HG03521 (cell line): ENCODE measurements at regions not wholly inside any gene's neighbourhood (a gene's known extent, or its start where the extent isn't known, plus 50 kb on each side); places are given as distances from the start of the nearest gene placed in this dataset.

ENCODE experiments used
- ATAC-seq: cut with Tn5 transposase; IDR thresholded peaks from one replicate; pipeline ENCODE4 v1.9.1; 2021; ENCODE audit warnings: mild to moderate bottlenecking, moderate library complexity; ENCODE audit not compliant: unreplicated experiment

DNA sequence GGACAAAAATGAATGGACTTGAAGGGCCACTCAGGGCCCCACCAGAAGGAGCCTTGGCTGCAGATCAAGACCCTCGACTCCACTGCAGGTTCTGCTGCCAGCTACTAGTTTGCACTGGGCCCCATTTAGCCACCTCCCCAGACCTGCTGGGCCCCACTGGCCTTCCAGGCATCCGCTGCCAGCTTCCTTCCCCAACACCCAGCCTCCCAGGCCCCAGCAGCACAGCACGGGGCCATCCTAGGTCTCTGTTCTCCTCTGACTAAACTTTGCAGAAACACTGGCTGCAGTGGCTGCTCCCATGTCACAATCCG lies 277.4 kb upstream of the KLF14 start:
- ATAC-seq: no peak

DNA sequence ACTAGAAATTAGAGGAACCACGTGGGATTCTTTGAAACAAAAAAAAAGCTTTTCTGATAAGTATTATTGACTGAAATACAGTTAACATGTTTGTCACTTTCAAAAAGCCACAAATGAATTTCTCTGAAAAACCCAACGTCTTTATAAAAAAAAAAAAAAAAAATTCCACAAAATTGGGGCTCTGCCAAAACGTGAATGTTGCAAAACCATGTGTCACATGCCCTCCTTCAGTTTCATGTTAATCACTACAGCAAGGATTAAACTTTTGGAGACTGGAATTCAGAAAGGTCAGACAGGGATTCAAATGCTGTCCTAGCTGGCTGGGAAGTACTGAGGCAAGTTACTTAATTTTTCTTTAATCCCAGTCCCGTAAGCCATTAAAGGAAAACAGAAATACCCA lies 278.0 kb upstream of the KLF14 start:
- no peak for ATAC-seq

DNA sequence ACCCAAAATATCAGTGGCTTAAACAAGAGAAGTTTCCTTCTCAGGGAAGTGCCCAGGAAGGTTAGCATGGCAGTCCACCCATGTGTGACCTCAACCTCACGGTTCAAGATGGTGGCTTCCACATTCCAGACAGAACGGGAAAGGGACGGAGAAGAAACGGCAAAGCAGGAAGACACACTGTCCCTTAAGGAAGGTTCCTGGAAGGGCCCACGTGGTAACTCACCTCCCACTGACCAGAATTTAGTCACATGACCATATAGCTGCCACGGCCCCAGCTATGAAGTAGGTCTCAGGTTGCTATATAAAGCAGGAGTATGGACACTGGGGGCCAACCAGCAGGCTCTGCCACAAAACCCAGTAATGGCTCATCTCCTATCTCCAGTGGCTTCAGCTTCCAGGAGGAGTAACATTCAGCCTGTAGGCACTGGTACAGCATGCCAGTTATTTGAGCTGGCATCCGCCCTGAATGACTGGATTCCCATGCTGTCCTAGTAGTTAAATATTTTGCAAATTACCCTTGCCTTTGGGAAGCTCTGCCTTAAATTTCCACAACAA lies 278.5 kb upstream of the KLF14 start:
- ATAC-seq: no peak

DNA sequence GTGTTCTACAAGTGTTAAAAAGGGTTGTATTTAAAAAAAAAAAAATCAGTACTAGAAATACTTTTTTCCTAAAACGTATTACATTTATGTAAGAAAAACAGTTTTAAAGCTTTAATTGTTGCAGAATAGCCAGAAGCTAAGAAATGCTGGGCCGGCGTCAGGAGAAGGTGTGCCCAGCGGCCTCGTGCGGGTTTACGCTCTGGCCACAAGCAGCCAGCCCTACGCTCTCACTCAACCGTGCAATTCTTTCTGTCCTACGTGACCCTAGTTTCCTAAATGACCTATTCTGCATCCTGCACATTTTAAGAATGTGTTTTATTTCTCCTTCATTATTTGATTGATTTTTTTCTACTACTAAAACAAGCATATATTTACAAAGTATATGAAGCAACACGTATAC lies 279.7 kb upstream of the KLF14 start:
- no peak for ATAC-seq

DNA sequence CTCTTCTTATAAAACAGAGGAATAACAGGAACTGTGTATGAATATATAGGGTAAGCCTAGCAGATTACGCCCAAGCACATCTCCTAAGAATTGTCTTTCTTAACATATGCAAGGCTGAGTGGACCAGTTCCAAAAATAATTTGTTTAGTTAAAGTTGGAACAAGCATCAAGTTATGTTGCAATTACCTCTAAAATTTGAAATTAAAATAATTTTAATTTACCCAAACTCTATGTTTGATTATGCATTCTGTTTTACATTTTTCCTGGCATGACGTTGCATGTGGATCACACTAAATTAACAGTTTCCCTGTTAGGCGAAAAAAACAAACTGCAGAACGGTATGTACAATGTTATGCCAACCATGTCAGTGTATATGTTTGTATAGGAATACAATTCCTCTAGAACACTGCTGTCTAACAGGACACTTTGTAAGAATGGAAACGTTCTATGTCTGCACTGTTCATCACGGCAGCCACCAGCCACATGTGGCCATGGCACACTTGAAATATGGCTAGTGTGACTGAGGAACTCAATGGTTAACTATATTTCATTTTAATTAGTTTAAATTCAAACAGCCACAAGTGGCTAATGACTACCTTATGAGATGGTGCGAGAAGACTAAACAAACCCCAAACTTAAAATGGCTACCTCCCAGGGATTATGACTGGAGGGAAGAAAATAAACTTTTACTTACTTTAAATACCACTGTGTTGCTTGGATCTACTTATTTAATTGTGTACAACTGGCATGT lies 281.1 kb upstream of the KLF14 start:
- ATAC-seq: no peak

DNA sequence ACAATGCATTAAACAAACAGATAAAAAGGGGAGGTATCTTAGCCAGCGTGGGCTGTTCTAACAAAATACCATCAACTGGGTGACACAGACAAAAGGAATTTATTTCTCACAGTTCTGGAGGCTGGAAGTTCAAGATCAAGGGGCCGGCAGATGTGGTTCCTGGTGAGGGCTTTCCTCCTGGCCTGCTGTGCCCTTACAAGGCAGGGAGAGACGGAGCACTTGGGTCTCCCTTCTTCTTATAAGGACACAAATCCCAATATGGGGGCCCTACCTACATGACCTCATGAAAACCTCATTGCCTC lies 281.6 kb upstream of the KLF14 start:
- no peak for ATAC-seq

DNA sequence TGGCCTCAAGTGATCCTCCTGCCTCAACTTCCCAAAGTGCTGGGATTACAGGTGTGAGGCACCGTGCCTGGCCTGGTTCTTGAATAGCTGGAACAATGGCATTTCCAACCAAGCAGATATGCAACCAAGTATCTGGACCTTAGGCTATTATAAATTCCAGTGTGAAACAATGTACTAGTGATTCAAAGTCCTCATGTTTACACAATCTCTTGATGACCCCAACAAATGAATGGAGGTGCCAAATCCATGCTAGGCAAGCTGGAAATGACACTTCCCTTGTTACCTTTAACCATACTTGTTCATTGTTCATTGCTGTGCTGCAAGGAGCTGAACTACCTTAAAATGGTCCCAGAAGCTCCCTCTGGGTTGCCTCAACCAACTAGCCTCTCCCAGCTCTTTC lies 282.2 kb upstream of the KLF14 start:
- no peak for ATAC-seq

DNA sequence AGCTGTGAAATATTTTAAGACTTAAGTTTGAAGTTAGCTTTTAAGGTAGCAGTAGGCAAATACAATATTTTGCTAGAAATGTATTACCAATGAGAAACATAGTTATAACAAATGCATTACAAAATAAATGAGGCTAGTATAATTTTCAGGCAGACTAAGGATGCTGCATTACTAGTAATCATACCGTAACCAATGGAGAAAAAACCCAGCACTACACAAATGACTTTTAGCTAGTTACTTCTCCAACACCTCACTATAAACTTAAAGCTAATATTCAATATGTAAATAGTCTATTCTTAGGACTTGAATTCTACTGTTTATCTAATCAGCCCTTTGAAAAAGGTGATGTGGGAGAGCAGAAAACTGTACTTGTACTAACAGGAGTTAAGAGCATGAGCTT lies 285.3 kb upstream of the KLF14 start:
- no peak for ATAC-seq

DNA sequence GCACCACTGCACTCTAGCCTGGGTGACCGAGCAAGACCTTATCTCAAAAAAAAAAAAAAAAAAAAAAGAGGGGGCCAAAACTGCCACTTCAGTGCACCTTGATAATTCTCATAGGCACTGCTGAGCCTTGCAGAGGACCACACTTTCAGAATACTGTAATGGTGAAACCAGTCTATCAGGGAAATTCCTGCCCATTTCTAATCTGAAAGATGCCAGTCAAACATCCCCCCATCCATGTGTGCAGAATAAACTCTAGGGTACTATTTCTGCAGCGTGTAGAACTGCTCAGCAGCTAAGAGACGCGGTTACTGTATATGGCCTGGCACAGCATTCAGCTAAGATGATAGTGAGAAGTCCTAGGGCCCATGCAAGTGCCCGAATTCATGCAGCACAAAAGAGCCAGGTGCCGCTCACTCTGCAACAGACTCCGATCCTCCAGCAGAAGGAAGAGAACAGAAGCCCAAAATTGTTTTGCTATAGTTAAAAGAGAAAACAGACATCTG lies 286.8 kb upstream of the KLF14 start:
- ATAC-seq: peak; percentile 22

DNA sequence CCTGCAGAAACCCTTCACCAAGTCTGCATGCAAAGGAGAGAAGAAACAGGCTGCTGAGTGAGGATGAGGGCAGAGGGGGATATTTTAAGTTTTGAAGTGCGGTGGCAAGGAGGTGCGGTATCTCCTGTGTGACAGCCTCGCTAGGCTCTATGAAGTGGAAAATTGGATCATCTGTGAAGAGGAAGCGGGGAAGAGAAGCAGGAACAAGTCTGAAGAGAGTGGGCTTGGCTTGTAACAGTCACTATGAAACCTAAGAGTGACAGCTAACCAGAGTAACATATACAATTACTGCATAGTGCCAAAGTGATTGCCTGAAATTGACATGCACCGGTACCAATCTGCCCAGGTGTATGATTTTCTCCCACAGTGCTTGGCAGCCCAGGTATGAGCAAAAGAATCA lies 287.5 kb upstream of the KLF14 start:
- peak; percentile 52 for ATAC-seq

DNA sequence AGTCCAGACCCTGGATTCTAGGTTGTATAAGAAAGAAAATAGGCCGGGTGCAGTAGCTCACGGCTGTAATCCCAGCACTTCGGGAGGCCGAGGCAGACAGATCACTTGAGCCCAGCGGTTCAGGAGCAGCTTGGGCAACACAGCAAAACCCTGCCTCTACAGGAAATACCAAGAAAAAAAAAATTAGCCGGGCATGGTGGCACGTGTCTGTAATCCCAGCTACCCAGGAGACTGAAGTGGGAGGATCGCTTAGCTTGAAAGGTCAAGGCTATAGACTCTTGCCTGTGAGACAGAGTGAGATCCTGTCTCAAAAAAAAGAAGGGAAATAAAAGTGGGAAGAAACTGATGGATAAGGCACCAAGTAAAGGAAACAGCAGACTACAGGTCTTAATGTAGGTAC lies 287.9 kb upstream of the KLF14 start:
- no peak for ATAC-seq

DNA sequence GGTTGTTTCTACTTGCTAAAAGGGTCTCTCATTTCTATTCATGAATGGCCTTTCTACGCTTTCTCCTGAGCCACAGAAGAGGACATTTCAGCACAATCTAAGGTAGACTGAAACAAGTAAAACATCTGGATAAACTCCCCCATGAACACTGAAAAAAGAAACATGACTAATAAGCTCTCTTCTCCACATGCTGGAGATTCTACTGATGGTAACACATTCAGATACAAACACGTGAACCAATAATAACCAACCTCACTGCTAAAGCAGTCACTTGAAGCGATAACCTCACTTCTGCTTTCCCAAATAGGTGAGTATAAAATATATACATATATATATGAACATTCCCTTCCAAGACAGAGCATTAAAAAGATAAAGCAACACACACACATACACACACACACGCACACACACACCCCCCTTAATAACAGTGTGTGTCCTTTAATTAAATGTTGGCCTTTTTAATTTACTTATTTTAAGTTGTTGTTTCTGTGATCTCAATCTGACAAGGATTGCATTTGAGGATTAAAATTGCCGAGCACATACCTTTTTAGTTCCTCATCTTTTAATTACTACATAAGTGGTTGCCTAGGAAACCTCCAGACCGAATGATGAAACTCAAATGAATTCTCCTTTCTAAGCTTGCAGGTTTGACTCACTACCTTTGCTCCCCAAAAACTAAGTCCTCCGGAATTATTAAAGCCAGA lies 292.4 kb upstream of the KLF14 start:
- ATAC-seq: no peak

DNA sequence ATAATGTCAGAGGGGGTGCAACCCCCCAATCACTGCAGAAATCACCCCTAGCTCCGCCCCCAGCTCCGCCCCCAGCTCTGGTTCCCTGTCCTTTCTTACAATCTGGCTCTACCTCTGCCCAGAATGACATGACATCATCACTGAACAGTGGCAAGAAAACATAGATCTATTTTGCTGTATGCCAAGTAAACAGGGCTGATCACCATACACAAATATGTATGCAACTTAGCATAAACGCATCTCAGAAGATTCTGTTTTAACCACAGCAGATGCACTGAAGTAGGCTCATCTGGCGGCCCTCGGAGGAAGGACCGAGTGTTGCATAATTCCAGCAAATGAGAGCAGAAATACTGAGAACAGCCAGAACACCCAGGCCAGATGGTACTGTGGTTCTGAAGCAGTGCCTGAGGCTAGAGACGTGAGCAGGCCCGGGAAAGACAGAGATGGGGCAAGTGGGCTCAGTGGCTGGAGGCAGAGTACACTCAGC lies 293.3 kb upstream of the KLF14 start:
- ATAC-seq: no peak

DNA sequence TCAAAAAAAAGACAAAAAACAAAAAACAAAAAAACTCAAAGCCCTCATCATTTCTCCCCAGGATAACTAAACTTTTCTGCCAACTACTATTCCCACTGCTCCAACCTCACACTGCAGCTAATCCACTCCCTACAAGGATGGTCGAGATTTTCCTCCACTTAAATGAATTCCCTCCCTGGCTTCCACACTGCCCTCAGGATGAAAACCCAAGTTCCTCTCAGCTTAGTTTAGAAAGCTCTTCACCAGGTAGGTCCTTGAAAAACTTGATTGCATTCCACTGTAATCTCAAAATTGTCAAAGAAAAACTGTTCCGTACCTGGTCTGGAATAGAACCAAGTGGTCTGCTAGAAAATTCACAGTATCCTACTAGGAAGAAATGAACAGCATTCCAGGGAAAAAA lies 294.3 kb upstream of the KLF14 start:
- ATAC-seq: no peak

DNA sequence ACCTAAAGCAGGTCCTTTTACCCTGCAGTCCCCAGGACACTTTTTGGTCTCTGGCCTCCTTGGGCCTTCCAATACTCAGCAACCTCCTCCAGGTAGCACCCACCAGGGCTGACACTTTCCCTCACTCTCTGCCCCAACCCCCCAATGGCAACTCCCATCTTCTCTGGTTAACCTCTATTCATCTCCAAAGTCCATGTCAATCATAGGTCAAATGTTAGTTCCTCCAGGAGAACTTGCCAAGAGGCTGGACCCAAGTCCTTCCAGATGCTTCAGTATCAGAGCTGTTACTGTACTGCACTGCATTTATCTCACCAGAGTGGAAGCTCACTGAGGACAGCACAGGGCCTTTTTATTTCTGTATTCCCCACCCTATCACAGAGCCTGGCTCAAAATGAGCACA lies 295.0 kb upstream of the KLF14 start:
- ATAC-seq: no peak

DNA sequence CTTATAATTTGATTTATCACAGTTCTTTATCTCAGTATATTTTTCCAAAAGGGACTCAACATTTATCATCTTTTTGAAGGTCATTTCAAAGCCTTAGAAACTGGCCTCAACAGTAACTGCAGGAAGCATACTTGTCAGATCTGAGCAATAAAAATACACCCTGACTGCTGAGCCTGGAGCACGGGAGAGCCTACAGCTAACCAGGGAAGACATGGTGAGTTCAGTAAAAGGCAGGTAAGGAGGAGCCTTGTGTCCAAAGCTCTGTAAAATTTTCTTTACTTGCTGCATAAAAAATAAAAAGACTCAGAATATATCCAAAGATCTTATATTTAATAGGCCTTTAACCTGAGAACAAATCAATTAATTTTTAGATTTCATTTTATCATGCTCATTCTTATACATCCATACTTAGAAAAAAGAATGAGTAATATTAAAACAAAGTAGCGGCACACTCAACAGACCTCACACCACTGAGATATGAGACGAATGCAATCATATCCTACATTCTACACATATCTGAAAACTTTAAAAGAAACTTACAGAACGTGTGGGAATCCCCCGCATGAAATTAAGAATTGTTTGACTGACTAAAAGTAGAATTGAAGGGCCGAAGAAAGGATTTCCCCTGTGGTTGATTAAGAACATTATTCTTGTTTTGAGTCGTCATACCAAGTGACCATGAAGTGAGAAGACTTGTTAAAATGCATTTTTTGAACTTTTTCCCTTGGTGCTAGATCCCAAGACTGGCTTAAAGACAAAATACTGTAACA lies 296.4 kb upstream of the MKLN1 start:
- peak; percentile 55 for ATAC-seq

DNA sequence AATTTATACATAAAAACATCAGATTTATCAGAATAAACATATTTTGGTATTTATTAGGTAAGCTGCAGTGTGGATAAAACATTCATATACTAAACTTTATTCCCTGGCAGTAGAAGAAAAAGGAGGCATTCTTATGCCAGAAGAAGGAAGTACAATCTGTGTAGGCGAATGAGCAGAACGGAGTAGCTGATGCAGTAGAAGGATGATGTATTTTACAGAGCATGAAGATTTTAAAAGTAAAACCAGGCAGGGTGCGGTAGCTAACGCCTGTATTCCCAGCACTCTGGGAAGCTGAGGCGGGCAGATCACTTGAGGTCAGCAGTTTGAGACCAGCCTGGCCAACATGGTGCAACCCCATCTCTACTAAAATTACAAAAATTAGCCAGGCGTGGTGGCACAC lies 294.9 kb upstream of the MKLN1 start:
- no peak for ATAC-seq

DNA sequence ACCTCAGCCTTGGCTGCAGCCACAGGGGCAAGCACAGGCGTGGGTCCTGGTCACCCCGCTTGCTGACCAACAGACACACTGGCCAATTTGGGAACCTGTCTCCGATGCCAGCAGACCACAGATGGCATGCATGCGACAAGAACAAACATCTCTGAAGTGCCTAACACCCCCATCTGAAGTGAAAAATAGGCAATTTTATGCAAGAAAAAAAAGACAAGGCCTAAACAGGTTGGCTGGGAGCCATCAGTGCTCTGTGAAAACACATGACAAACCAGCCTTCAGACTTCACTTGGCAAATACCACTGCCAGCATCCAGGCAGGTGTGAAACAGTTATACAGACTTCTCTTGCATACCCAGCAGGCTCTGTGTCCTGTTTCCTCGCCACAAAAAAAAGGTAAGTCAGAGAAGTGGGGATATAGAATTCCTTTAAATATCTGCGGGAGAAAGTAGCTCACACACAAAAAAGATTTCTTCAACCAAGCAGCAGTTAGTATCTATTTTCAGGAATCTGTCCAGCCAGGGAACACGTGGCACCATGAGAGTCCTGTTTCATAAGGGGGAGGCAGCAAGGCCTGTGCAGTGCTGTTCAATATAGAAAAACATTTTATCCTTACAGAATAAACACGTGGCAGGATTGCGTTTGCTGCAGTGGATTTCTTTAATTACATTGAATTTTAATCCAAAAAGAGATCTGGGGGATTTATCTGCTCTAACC lies 293.4 kb upstream of the MKLN1 start:
- no peak for ATAC-seq

DNA sequence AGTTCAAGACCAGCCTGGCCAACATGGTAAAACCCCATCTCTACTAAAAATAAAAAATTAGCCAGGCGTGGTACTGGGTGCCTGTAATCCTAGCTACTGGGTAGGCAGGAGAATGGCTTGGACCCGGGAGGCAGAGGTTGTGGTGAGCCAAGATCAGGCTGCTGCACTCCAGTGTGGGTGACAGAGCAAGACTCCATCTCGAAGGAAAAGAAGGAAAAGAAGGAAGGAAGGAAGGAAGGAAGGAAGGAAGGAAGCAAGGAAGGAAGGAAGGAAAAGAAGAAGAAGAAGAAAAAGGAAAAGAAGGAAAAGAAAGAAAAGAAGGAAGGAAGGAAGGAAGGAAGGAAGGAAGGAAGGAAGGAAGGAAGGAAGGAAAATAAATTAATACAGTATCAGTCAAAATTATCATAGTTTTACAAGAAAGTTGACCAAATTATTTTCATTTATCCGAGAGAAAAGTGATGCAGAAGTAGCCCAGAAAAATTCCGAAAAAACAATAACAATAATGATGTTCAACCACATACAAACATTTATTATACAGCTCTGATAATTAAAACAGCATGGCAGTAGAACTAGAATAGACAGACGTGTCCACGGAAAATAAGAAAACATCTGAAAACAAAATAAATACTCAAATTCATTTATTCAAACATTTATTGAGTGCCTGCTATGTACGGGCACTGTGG lies 292.4 kb upstream of the MKLN1 start:
- no peak for ATAC-seq

DNA sequence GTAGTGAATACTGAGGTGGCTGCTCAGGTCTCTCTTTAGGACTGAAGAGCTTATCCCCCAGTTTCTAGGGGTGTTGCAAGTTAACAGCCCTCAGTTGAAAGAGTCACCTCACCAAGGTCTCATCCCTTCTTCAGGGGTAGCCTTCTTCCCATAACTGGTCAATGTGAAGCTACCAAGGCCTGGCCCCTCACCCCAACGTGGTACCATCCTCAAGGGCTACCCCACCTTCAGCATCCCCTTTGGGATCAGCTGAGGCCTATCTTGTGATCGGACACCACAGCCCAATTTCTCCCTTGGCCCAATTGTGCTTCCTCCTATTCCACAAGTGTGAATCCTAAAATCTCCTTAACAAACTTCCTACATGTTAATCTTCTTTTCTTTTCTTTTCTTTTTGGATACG lies 289.5 kb upstream of the MKLN1 start:
- ATAC-seq: no peak
